ENCODE measurements at regions not wholly inside any gene's neighbourhood (a gene's known extent, or its start where the extent isn't known, plus 50 kb on each side); places are given as distances from the start of the nearest gene placed in this dataset.
"Not testable (repeated sequence)": the region's sequence is repeated elsewhere in the genome, so short reads cannot be mapped to it uniquely, and the experiment has no call there.

GRCh38 chr15:17022040-17022439 is 3519.6 kb downstream of the GOLGA6L6 start:
- in situ Hi-C loops (cut with MboI; ENCODE audit: low sequenced_read_pairs); H2AFZ ChIP-seq (replicated peaks; ENCODE audit: low read length, poor library complexity); POLR2A ChIA-PET (ENCODE audit: unreplicated experiment): not testable (repeated sequence)

More at GRCh38 chr15:17022040-17022439, 3519.6 kb downstream of the GOLGA6L6 start:
- H3K9me3 ChIP-seq (ENCODE audit: control insufficient read depth, insufficient read depth, low read length); H4K91ac ChIP-seq (ENCODE audit: insufficient read depth, low read depth, low read length); H3K4me2 ChIP-seq (ENCODE audit: low read depth, low read length); H4K5ac ChIP-seq (ENCODE audit: low read depth, low read length); intact Hi-C loops (cut with micrococcal nuclease); H3K56ac ChIP-seq (ENCODE audit: extremely low read depth, insufficient read depth, low read length); H3K27ac ChIP-seq (ENCODE audit: insufficient read depth, low read length); H3K27me3 ChIP-seq (ENCODE audit: control insufficient read depth, insufficient read depth, low read length); H2BK120ac ChIP-seq (ENCODE audit: low read depth, low read length); H3K4me1 ChIP-seq (ENCODE audit: control insufficient read depth, insufficient read depth, low read length); dilution Hi-C loops (cut with HindIII; ENCODE audit: low sequenced_read_pairs, unreplicated experiment); H3K9ac ChIP-seq (ENCODE audit: low read depth, low read length); H3K4me3 ChIP-seq (ENCODE audit: insufficient read depth, low read depth, low read length); H3K18ac ChIP-seq (ENCODE audit: low read depth, low read length); H3K23ac ChIP-seq (ENCODE audit: low read depth, low read length); H3K14ac ChIP-seq (replicated peaks; ENCODE audit: low read depth, low read length); H2AK5ac ChIP-seq (ENCODE audit: low read depth, low read length); H2BK5ac ChIP-seq (ENCODE audit: low read depth, low read length, poor library complexity, severe bottlenecking); H2BK15ac ChIP-seq (ENCODE audit: low read depth, low read length); H4K20me1 ChIP-seq (ENCODE audit: insufficient read depth, low read length); H3K9me1 ChIP-seq (ENCODE audit: insufficient read depth, low read length); H4K8ac ChIP-seq (ENCODE audit: low read depth in 2 of 2, low read length in 2 of 2); H3K4ac ChIP-seq (ENCODE audit: low read depth, low read length); H3K36me3 ChIP-seq (ENCODE audit: control insufficient read depth, insufficient read depth, low read length); H2BK20ac ChIP-seq (ENCODE audit: low read depth, low read length); BruUV-seq (replicated peaks); H3K79me1 ChIP-seq (ENCODE audit: low read depth in 1 of 2, low read length in 2 of 2); CTCF ChIA-PET; ATAC-seq (ENCODE audit: low read depth); DNase-seq; H2AK9ac ChIP-seq (replicated peaks; ENCODE audit: low read depth, low read length, poor library complexity): not testable (repeated sequence)
- peak; percentile 84 for TF ChIP-seq MAFK (IDR thresholded peaks at IDR 0.05; ENCODE audit: low read depth, low read length)
- no CpG with 5 or more reads among the region's 4 CpGs for WGBS, 2 experiments (ENCODE audit: extremely low coverage in 2 of 2, insufficient read length in 1 of 2)

Measured in IMR-90 (cell line).